Peyer's patch (tissue), 4 donors: ENCODE measurements at regions not wholly inside any gene's neighbourhood (a gene's known extent, or its start where the extent isn't known, plus 50 kb on each side); places are given as distances from the start of the nearest gene placed in this dataset.

Experiments used
- DNase-seq, 3 donors: peaks; one replicate each; pipeline ENCODE4 v3.0.0-alpha.2; 2017 to 2019
- H3K27ac ChIP-seq, 4 donors: fragments of 200-600 bp; sonication (generic); one replicate each; pipeline ENCODE4 v1.5.1; 2016 to 2019
- H3K27me3 ChIP-seq, 2 donors: fragments of 200-600 bp; sonication (generic); one replicate each; pipeline ENCODE4 v1.5.1; 2019
- H3K36me3 ChIP-seq, 3 donors: fragments of 200-600 bp; sonication (generic); one replicate each; pipeline ENCODE4 v1.5.1; 2016 to 2019
- H3K4me1 ChIP-seq, 4 donors: fragments of 200-600 bp; sonication (generic); one replicate each; pipeline ENCODE4 v1.5.1; 2016 to 2019
- H3K4me3 ChIP-seq, 4 donors: fragments of 200-600 bp; sonication (generic); 1 replicate in 3 of 4; 2 replicates in 1 of 4; pipeline ENCODE4 v1.5.1; 2016 to 2019; ENCODE audit warnings: mild to moderate bottlenecking in 1 of 4
- H3K9me3 ChIP-seq, 4 donors: fragments of 200-600 bp; sonication (generic); one replicate each; pipeline ENCODE4 v1.5.1; 2016 to 2019; ENCODE audit warnings: mild to moderate bottlenecking in 1 of 4
- CTCF ChIP-seq, 6 experiments: fragments of 450-650 bp in 4 of 6; fragments of 200-600 bp in 2 of 6; sonication (generic) in 1 of 6; IDR thresholded peaks; one replicate each; pipeline ENCODE4 v1.5.1; 2017 to 2019; ENCODE audit warnings: antibody characterized with exemption in 6 of 6, mild to moderate bottlenecking in 3 of 6, moderate library complexity in 1 of 6
- POLR2A ChIP-seq, 2 donors: fragments of 450-650 bp; IDR thresholded peaks; one replicate each; pipeline ENCODE4 v1.5.1; 2017; ENCODE audit warnings: antibody characterized with exemption in 2 of 2, mild to moderate bottlenecking in 2 of 2, moderate library complexity in 2 of 2

- no peak for DNase-seq
- Histone ChIP-seq H3K36me3 (no peaks in the 10 kb centered on the region), H3K27me3 (no peaks in the 10 kb centered on the region), H3K4me1 (peaks cover 0 to 4% (median 0%) of the 10 kb centered on the region in 4 donors), H3K4me3 (no peak overlapping the region), H3K27ac (no peak overlapping the region), H3K9me3 (no peaks in the 10 kb centered on the region)
- TF ChIP-seq CTCF (IDR thresholded peaks at IDR 0.05), result no peak
- no peak for TF ChIP-seq POLR2A (IDR thresholded peaks at IDR 0.05)
These were observed 214.4 kb upstream of the STXBP5 start for GRCh38 chr6:146989860-146990259.

- Histone ChIP-seq H3K27me3 (no peaks in the 10 kb centered on the region), H3K4me1 (no peaks in the 10 kb centered on the region), H3K9me3 (no peaks in the 10 kb centered on the region), H3K27ac (no peak overlapping the region), H3K36me3 (no peaks in the 10 kb centered on the region), H3K4me3 (no peak overlapping the region)
- no peak for TF ChIP-seq POLR2A (IDR thresholded peaks at IDR 0.05)
- TF ChIP-seq CTCF (IDR thresholded peaks at IDR 0.05), result no peak
- no peak for DNase-seq
These were observed 213.9 kb upstream of the STXBP5 start for GRCh38 chr6:146990284-146990683.

- Histone ChIP-seq H3K4me3 (no peak overlapping the region), H3K4me1 (no peaks in the 10 kb centered on the region), H3K27me3 (no peaks in the 10 kb centered on the region), H3K9me3 (no peaks in the 10 kb centered on the region), H3K36me3 (no peaks in the 10 kb centered on the region), H3K27ac (peak overlapping the region in 1 of 4 donors; percentile 9)
- no peak for DNase-seq
- TF ChIP-seq CTCF (IDR thresholded peaks at IDR 0.05) (no peak), POLR2A (IDR thresholded peaks at IDR 0.05) (no peak)
These were observed 213.1 kb upstream of the STXBP5 start for GRCh38 chr6:146990821-146991798.

GRCh38 chr6:146997062-146997461, 207.2 kb upstream of the STXBP5 start:
- no peaks in the 10 kb centered on the region for H3K27me3 ChIP-seq
- H3K4me1 ChIP-seq, result no peaks in the 10 kb centered on the region
- no peak overlapping the region for H3K4me3 ChIP-seq
- DNase-seq, result no peak
- no peaks in the 10 kb centered on the region for H3K36me3 ChIP-seq
- H3K27ac ChIP-seq, result no peak overlapping the region
- no peaks in the 10 kb centered on the region for H3K9me3 ChIP-seq
- TF ChIP-seq POLR2A (IDR thresholded peaks at IDR 0.05) (no peak), CTCF (IDR thresholded peaks at IDR 0.05) (no peak)

GRCh38 chr6:146999766-147000165, 204.5 kb upstream of the STXBP5 start:
- TF ChIP-seq CTCF (IDR thresholded peaks at IDR 0.05), result no peak
- TF ChIP-seq POLR2A (IDR thresholded peaks at IDR 0.05), result no peak
- H3K4me3 ChIP-seq, result no peak overlapping the region
- H3K36me3 ChIP-seq, result no peaks in the 10 kb centered on the region

More at GRCh38 chr6:146999766-147000165, 204.5 kb upstream of the STXBP5 start:
- Histone ChIP-seq H3K4me1 (no peaks in the 10 kb centered on the region), H3K27ac (no peak overlapping the region), H3K27me3 (no peaks in the 10 kb centered on the region), H3K9me3 (no peaks in the 10 kb centered on the region)
- no peak for DNase-seq
